Common myeloid progenitor, CD34-positive (primary cell): ENCODE measurements at regions not wholly inside any gene's neighbourhood (a gene's known extent, or its start where the extent isn't known, plus 50 kb on each side); places are given as distances from the start of the nearest gene placed in this dataset.

Experiments used
- CTCF ChIA-PET: fragments of 350-600 bp; sonication (Branson Sonifier 250); formaldehyde crosslinking; loops from one replicate; lab custom pipeline; 2021; ENCODE audit warnings: antibody characterized with exemption; lab: Charles Lee
- POLR2A ChIA-PET: fragments of 350-600 bp; sonication (Branson Sonifier 250); formaldehyde crosslinking; loops from one replicate; lab custom pipeline; 2021; ENCODE audit warnings: antibody characterized with exemption; lab: Charles Lee
- DNase-seq, 3 donors: peaks; one replicate each; pipeline versions ENCODE4 v3.0.0 to v3.0.0-alpha.2; 2013
- H3K27ac ChIP-seq, 2 experiments: 1 replicate in 1 of 2; 2 replicates in 1 of 2; pipeline ENCODE4 v1.7.0; 2013; ENCODE audit warnings: inconsistent platforms in 2 of 2, low read length in 2 of 2, mild to moderate bottlenecking in 2 of 2, low read depth in 1 of 2, moderate library complexity in 1 of 2; ENCODE audit not compliant: severe bottlenecking in 2 of 2, insufficient read depth in 1 of 2, poor library complexity in 1 of 2
- H3K27me3 ChIP-seq, 5 experiments: replicated peaks in 2 of 5; 1 replicate in 3 of 5; 2 replicates in 2 of 5; pipeline versions ENCODE4 v1.6.1 to v1.7.0; 2013; ENCODE audit warnings: low read length in 4 of 5, mild to moderate bottlenecking in 2 of 5, moderate library complexity in 2 of 5, inconsistent platforms in 1 of 5; ENCODE audit not compliant: insufficient read depth in 5 of 5, control insufficient read depth in 4 of 5
- H3K36me3 ChIP-seq, 4 experiments: 1 replicate in 2 of 4; 2 replicates in 2 of 4; pipeline versions ENCODE4 v1.6.1 to v1.7.0; 2013; ENCODE audit warnings: low read length in 3 of 4, control low read depth in 1 of 4, mild to moderate bottlenecking in 1 of 4; ENCODE audit not compliant: control insufficient read depth in 4 of 4, insufficient read depth in 4 of 4
- H3K4me1 ChIP-seq, 4 experiments: 1 replicate in 3 of 4; 2 replicates in 1 of 4; pipeline versions ENCODE4 v1.6.1 to v1.7.1; 2013; ENCODE audit warnings: low read length in 3 of 4, mild to moderate bottlenecking in 3 of 4, control low read depth in 1 of 4, inconsistent platforms in 1 of 4, moderate library complexity in 1 of 4; ENCODE audit not compliant: control insufficient read depth in 4 of 4, insufficient read depth in 4 of 4; ENCODE audit errors: control extremely low read depth in 1 of 4
- H3K4me3 ChIP-seq, 7 experiments: 1 replicate in 4 of 7; 2 replicates in 3 of 7; pipeline versions ENCODE4 v1.5.1 to v1.7.0; 2013; ENCODE audit warnings: mild to moderate bottlenecking in 7 of 7, low read length in 6 of 7, moderate library complexity in 6 of 7, inconsistent platforms in 2 of 7, low read depth in 2 of 7, control low read depth in 1 of 7; ENCODE audit not compliant: insufficient read depth in 4 of 7, control insufficient read depth in 1 of 7; ENCODE audit errors: extremely low read depth in 1 of 7
- H3K9me3 ChIP-seq, 5 experiments: 1 replicate in 4 of 5; 2 replicates in 1 of 5; pipeline versions ENCODE4 v1.6.1 to v1.7.1; 2013; ENCODE audit warnings: low read length in 4 of 5, mild to moderate bottlenecking in 2 of 5, inconsistent platforms in 1 of 5, low read depth in 1 of 5, moderate library complexity in 1 of 5; ENCODE audit not compliant: control insufficient read depth in 4 of 5, insufficient read depth in 2 of 5; ENCODE audit errors: control extremely low read depth in 1 of 5
- WGBS: methylation state at CpG from one replicate; pipeline ENCODE4 v1.1.5; 2013; ENCODE audit not compliant: insufficient coverage; 5-methylcytosine and 5-hydroxymethylcytosine counted together

- Histone ChIP-seq H3K9me3 (peaks cover 0 to 10% (median 2%) of the 10 kb centered on the region in 5 experiments), H3K27me3 (peaks cover 0 to 9% (median 0%) of the 10 kb centered on the region in 5 experiments), H3K4me3 (no peak overlapping the region), H3K36me3 (no peaks in the 10 kb centered on the region), H3K4me1 (no peaks in the 10 kb centered on the region), H3K27ac (no peak overlapping the region)
- WGBS, result 95% methylated on average over 25 of the region's 28 CpGs
- POLR2A ChIA-PET, result no interaction called here
- DNase-seq, result no peak
- CTCF ChIA-PET, result no interaction called here
These were observed 251.1 kb upstream of the SHH start for GRCh38 chr7:156063241-156063810.

GRCh38 chr7:156062286-156062685 lies 250.0 kb upstream of the SHH start:
- Histone ChIP-seq H3K9me3 (peaks cover 0 to 10% (median 2%) of the 10 kb centered on the region in 5 experiments), H3K27me3 (peaks cover 0 to 9% (median 0%) of the 10 kb centered on the region in 5 experiments), H3K4me1 (no peaks in the 10 kb centered on the region), H3K4me3 (no peak overlapping the region), H3K36me3 (no peaks in the 10 kb centered on the region), H3K27ac (no peak overlapping the region)
- CTCF ChIA-PET, result no interaction called here
- POLR2A ChIA-PET, result no interaction called here
- 95% methylated on average over 7 of the region's 9 CpGs for WGBS
- no peak for DNase-seq

- ChIA-PET POLR2A (no interaction called here), CTCF (no interaction called here)
- DNase-seq, result no peak
- Histone ChIP-seq H3K4me1 (no peaks in the 10 kb centered on the region), H3K36me3 (no peaks in the 10 kb centered on the region), H3K4me3 (no peak overlapping the region), H3K9me3 (peaks cover 0 to 10% (median 2%) of the 10 kb centered on the region in 5 experiments), H3K27me3 (peaks cover 0 to 9% (median 0%) of the 10 kb centered on the region in 5 experiments), H3K27ac (no peak overlapping the region)
- 89% methylated on average over 11 of the region's 11 CpGs for WGBS
These were observed 249.5 kb upstream of the SHH start for GRCh38 chr7:156061689-156062255.

GRCh38 chr7:156060925-156061324 lies 248.7 kb upstream of the SHH start:
- H3K9me3 ChIP-seq, result peaks cover 0 to 8% (median 2%) of the 10 kb centered on the region in 5 experiments
- POLR2A ChIA-PET, result no interaction called here
- H3K27ac ChIP-seq, result no peak overlapping the region
- CTCF ChIA-PET, result no interaction called here
- DNase-seq, result no peak
- H3K36me3 ChIP-seq, result no peaks in the 10 kb centered on the region
- peaks cover 0 to 8% (median 0%) of the 10 kb centered on the region in 5 experiments for H3K27me3 ChIP-seq
- no peak overlapping the region for H3K4me3 ChIP-seq
- WGBS, result 96% methylated on average over 12 of the region's 15 CpGs
- no peaks in the 10 kb centered on the region for H3K4me1 ChIP-seq

- no peaks in the 10 kb centered on the region for H3K4me1 ChIP-seq
- WGBS, result 82% methylated on average over 8 of the region's 9 CpGs
- H3K27ac ChIP-seq, result no peak overlapping the region
- POLR2A ChIA-PET, result no interaction called here
- H3K9me3 ChIP-seq, result peaks cover 0 to 8% (median 2%) of the 10 kb centered on the region in 5 experiments
- H3K4me3 ChIP-seq, result no peak overlapping the region
- CTCF ChIA-PET, result no interaction called here
- peaks cover 0 to 4% (median 0%) of the 10 kb centered on the region in 5 experiments for H3K27me3 ChIP-seq
- no peak for DNase-seq
- no peaks in the 10 kb centered on the region for H3K36me3 ChIP-seq
These were observed 247.1 kb upstream of the SHH start for GRCh38 chr7:156059369-156059768.

- POLR2A ChIA-PET, result no interaction called here
These were observed 246.0 kb upstream of the SHH start for GRCh38 chr7:156058248-156058647.

GRCh38 chr7:156056534-156056933 lies 244.3 kb upstream of the SHH start:
- H3K9me3 ChIP-seq, result peaks cover 0 to 8% (median 2%) of the 10 kb centered on the region in 5 experiments
- POLR2A ChIA-PET, result no interaction called here

More at GRCh38 chr7:156058248-156058647, 246.0 kb upstream of the SHH start:
- DNase-seq, result no peak
- Histone ChIP-seq H3K9me3 (peaks cover 0 to 8% (median 2%) of the 10 kb centered on the region in 5 experiments), H3K27me3 (peaks cover 0 to 4% (median 0%) of the 10 kb centered on the region in 5 experiments), H3K27ac (no peak overlapping the region), H3K4me1 (no peaks in the 10 kb centered on the region), H3K4me3 (no peak overlapping the region), H3K36me3 (no peaks in the 10 kb centered on the region)
- WGBS, result 93% methylated on average over 13 of the region's 14 CpGs
- CTCF ChIA-PET, result no interaction called here

More at GRCh38 chr7:156056534-156056933, 244.3 kb upstream of the SHH start:
- Histone ChIP-seq H3K27me3 (peaks cover 0 to 4% (median 0%) of the 10 kb centered on the region in 5 experiments), H3K4me3 (no peak overlapping the region), H3K4me1 (no peaks in the 10 kb centered on the region), H3K36me3 (no peaks in the 10 kb centered on the region), H3K27ac (no peak overlapping the region)
- CTCF ChIA-PET, result no interaction called here
- WGBS, result 96% methylated on average over 3 of the region's 8 CpGs
- DNase-seq, result no peak
